Osteoblast (primary cell): ENCODE measurements at regions not wholly inside any gene's neighbourhood (a gene's known extent, or its start where the extent isn't known, plus 50 kb on each side); places are given as distances from the start of the nearest gene placed in this dataset.

Source experiments
- DNase-seq: peaks from one replicate; pipeline ENCODE4 v3.0.0; 2011; ENCODE audit warnings: low spot score, mixed read lengths; ENCODE audit not compliant: insufficient read length; ENCODE audit errors: missing footprints
- H2AFZ ChIP-seq: 2 replicates; pipeline ENCODE4 v1.6.0; 2011; ENCODE audit warnings: mild to moderate bottlenecking, low read length
- H3K27ac ChIP-seq: 2 replicates; pipeline ENCODE4 v1.5.1; 2011; ENCODE audit warnings: mild to moderate bottlenecking, low read depth, low read length, moderate library complexity
- H3K27me3 ChIP-seq: 2 replicates; pipeline ENCODE4 v1.6.0; 2012; ENCODE audit warnings: mild to moderate bottlenecking, control low read depth, inconsistent platforms, low read length, moderate library complexity; ENCODE audit not compliant: insufficient read depth
- H3K36me3 ChIP-seq: 2 replicates; pipeline ENCODE4 v1.5.1; 2011; ENCODE audit warnings: mild to moderate bottlenecking, low read length, control low read depth, moderate library complexity; ENCODE audit not compliant: insufficient read depth
- H3K4me1 ChIP-seq: 2 replicates; pipeline ENCODE4 v1.5.1; 2011; ENCODE audit warnings: mild to moderate bottlenecking, low read length, control low read depth, moderate library complexity; ENCODE audit not compliant: insufficient read depth
- H3K4me2 ChIP-seq: 2 replicates; pipeline ENCODE4 v1.6.0; 2011; ENCODE audit warnings: mild to moderate bottlenecking, low read length; ENCODE audit not compliant: insufficient read depth
- H3K4me3 ChIP-seq: fragments of 200-600 bp; sonication (generic); 3 replicates; pipeline ENCODE4 v1.5.1; 2012; ENCODE audit warnings: mild to moderate bottlenecking, low read length, inconsistent platforms; ENCODE audit not compliant: insufficient read depth
- H3K79me2 ChIP-seq: 2 replicates; pipeline ENCODE4 v1.6.0; 2012; ENCODE audit warnings: mild to moderate bottlenecking, low read length, control low read depth, inconsistent platforms; ENCODE audit not compliant: insufficient read depth
- H3K9me3 ChIP-seq: 2 replicates; pipeline ENCODE4 v1.5.1; 2011; ENCODE audit warnings: low read depth, low read length, control low read depth
- H4K20me1 ChIP-seq: 2 replicates; pipeline ENCODE4 v1.6.0; 2012; ENCODE audit warnings: mild to moderate bottlenecking, low read length, control low read depth; ENCODE audit not compliant: insufficient read depth
- CTCF ChIP-seq: IDR thresholded peaks from 2 replicates; pipeline ENCODE4 v1.5.1; 2011; ENCODE audit warnings: mild to moderate bottlenecking, low read depth, low read length, moderate library complexity; ENCODE audit errors: extremely low read depth

DNA sequence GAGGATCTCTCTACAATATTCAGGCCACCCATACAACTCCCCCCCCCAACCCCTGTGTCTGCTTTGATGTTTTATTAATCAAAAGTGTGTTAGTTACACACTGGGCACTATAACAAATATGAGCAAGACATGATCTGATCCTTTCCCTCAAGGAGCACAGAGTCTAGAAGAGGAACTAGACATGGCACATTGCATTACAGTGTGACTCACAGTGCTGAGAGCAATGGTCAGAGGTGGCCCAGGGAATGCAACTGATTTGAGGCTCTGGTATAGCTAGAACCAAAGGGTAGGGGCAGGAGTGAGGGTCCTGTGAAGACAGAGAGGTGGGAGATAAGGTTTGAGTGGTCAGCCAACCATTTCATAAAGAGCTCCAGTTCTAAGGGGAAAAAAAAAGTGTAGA, 539.2 kb downstream of the ACTL7B start:
- no peak for DNase-seq
- H3K79me2 ChIP-seq, result no peaks in the 10 kb centered on the region

DNA sequence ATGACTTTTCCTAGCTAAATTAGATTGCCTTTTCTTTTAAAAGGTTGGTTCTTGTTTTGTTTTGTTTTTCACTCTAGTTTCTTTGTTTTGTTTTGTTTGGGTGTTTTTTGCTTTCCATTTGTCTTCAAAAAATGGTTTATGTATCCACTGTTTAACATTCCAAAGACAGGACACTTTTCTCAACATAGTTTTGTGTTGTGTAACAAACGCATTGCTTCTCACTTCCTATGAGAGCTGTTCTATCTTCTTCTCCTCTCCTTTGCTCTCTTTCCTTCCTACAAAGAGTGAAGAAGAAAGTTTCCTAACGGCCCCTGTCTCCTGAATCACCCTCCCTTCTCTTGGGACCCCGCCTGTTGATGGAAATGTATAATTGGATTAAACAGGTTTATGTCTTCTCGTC, 539.7 kb downstream of the ACTL7B start:
- Histone ChIP-seq H3K79me2 (no peaks in the 10 kb centered on the region), H2AFZ (no peak overlapping the region), H3K4me2 (no peak overlapping the region), H3K4me3 (no peak overlapping the region), H3K27ac (no peak overlapping the region), H3K9me3 (no peaks in the 10 kb centered on the region), H4K20me1 (no peaks in the 10 kb centered on the region), H3K27me3 (no peaks in the 10 kb centered on the region), H3K4me1 (no peaks in the 10 kb centered on the region), H3K36me3 (no peaks in the 10 kb centered on the region)
- no peak for DNase-seq
- TF ChIP-seq CTCF, result no peak

More for the DNA sequence above, 539.2 kb downstream of the ACTL7B start:
- Histone ChIP-seq H3K4me1 (no peaks in the 10 kb centered on the region), H4K20me1 (no peaks in the 10 kb centered on the region), H2AFZ (no peak overlapping the region), H3K36me3 (no peaks in the 10 kb centered on the region), H3K27ac (no peak overlapping the region), H3K9me3 (no peaks in the 10 kb centered on the region), H3K27me3 (no peaks in the 10 kb centered on the region), H3K4me2 (no peak overlapping the region), H3K4me3 (no peak overlapping the region)
- TF ChIP-seq CTCF, result no peak

DNA sequence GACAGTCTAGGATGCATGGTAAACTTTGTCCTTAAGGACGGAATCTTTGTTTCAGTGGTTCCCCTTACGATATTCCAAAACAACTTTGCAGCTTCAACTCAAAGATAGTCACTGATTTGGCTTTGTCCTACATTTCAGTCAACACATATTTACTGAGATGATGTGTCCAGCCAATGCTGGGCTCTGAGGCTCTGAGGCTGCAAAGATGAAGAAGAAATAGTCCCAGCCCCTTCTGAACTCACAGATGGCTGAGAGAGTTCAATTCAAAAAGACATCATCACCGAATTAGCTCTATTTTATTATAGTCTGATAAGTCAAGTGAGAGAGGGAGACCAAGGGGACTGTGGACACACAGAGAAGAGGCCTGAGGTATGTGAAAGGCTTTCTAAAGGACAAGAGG, 544.0 kb downstream of the ACTL7B start:
- H3K4me1 ChIP-seq, result no peaks in the 10 kb centered on the region
- H4K20me1 ChIP-seq, result no peaks in the 10 kb centered on the region
- TF ChIP-seq CTCF, result no peak
- no peak for DNase-seq
- no peaks in the 10 kb centered on the region for H3K36me3 ChIP-seq
- no peak overlapping the region for H2AFZ ChIP-seq
- no peak overlapping the region for H3K4me2 ChIP-seq
- H3K27me3 ChIP-seq, result peaks cover 3% of the 10 kb centered on the region
- H3K4me3 ChIP-seq, result no peak overlapping the region
- H3K9me3 ChIP-seq, result no peaks in the 10 kb centered on the region
- H3K79me2 ChIP-seq, result no peaks in the 10 kb centered on the region
- H3K27ac ChIP-seq, result no peak overlapping the region

DNA sequence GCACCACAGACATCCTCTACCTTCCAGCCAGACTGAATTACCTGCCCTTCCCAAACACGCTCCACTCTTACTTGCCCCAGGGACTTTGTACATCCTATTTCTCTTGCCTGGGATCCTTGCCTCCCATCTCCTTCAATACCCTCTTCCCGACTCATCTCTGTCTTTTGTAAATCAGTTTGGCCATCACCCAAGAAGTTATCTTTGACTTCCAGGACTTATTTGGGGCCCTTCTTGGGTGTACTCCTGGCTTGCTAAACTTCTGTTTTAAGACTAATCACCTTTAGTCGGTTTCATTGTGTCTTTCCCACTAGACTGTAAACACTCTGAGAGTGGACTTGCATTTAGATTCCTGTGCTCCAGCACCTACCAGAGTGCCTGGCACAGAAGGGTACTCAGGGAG, 545.6 kb downstream of the ACTL7B start:
- Histone ChIP-seq H3K27ac (no peak overlapping the region), H3K4me1 (no peaks in the 10 kb centered on the region), H3K36me3 (no peaks in the 10 kb centered on the region), H4K20me1 (no peaks in the 10 kb centered on the region), H3K27me3 (peaks cover 3% of the 10 kb centered on the region), H2AFZ (no peak overlapping the region), H3K79me2 (no peaks in the 10 kb centered on the region), H3K9me3 (no peaks in the 10 kb centered on the region), H3K4me3 (no peak overlapping the region), H3K4me2 (no peak overlapping the region)
- no peak for TF ChIP-seq CTCF
- no peak for DNase-seq
